Transverse colon (tissue), 3 donors: ENCODE measurements at regions not wholly inside any gene's neighbourhood (a gene's known extent, or its start where the extent isn't known, plus 50 kb on each side); places are given as distances from the start of the nearest gene placed in this dataset.

Experiments used
- CTCF ChIP-seq, 5 experiments: fragments of 200-600 bp in 3 of 5; fragments of 450-650 bp in 2 of 5; sonication (generic) in 3 of 5; IDR thresholded peaks; 1 replicate in 2 of 5; 2 replicates in 3 of 5; pipeline ENCODE4 v1.5.1; 2016 to 2017; ENCODE audit warnings: antibody characterized with exemption in 5 of 5, inconsistent platforms in 3 of 5, mild to moderate bottlenecking in 2 of 5, moderate library complexity in 1 of 5
- POLR2A ChIP-seq: fragments of 450-650 bp; IDR thresholded peaks from one replicate; pipeline ENCODE4 v1.6.1; 2016; ENCODE audit warnings: antibody characterized with exemption, mild to moderate bottlenecking, moderate library complexity

DNA sequence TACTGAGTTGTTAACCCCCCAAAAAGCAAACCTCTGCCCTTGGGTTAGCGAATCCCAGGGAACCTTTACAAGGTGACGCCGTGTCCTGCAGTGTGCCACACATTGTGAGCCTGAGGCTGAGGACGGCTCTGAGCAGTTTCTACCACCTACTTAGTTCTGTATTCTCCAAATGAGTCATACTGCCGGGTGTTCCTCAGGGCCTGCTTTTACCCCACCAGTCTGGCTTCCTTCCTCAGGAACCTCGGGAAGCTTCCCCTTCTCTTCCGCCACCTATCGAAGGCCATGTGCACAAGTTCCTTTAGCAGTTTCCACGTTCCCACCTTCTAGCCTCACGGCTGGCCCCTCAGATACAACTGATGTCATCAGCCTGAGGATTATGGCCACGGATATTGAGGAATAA lies 384.0 kb upstream of the TPM1 start:
- no peak for TF ChIP-seq CTCF (IDR thresholded peaks at IDR 0.05)
- TF ChIP-seq POLR2A, result no peak
